ENCODE measurements at regions not wholly inside any gene's neighbourhood (a gene's known extent, or its start where the extent isn't known, plus 50 kb on each side); places are given as distances from the start of the nearest gene placed in this dataset.
"Not testable (repeated sequence)": the region's sequence is repeated elsewhere in the genome, so short reads cannot be mapped to it uniquely, and the experiment has no call there.

- intact Hi-C loops (cut with micrococcal nuclease), result no loop called here
- DNase-seq (ENCODE audit: low spot score), result no peak
- Mint-ChIP-seq H3K4me3 (no peak overlapping the region), H3K4me1 (ENCODE audit: low read depth) (no peaks in the 10 kb centered on the region), H3K9me3 (no peaks in the 10 kb centered on the region), H3K36me3 (ENCODE audit: low read depth) (no peaks in the 10 kb centered on the region), H3K27me3 (ENCODE audit: insufficient read depth) (peaks cover 2% of the 10 kb centered on the region), H3K27ac (no peak overlapping the region)
Measured at GRCh38 chr2:215731108-215731658, 282.2 kb downstream of the MREG start.

- no peak for DNase-seq (ENCODE audit: low spot score)
- Mint-ChIP-seq H3K9me3 (no peaks in the 10 kb centered on the region), H3K27ac (no peak overlapping the region), H3K4me3 (no peak overlapping the region), H3K36me3 (ENCODE audit: low read depth) (no peaks in the 10 kb centered on the region), H3K27me3 (ENCODE audit: insufficient read depth) (peaks cover 2% of the 10 kb centered on the region), H3K4me1 (ENCODE audit: low read depth) (no peaks in the 10 kb centered on the region)
- intact Hi-C loops (cut with micrococcal nuclease), result no loop called here
Measured at GRCh38 chr2:215729985-215730620, 283.2 kb downstream of the MREG start.

- intact Hi-C loops (cut with micrococcal nuclease), result no loop called here
- no peak overlapping the region for H3K4me3 Mint-ChIP-seq
- H3K36me3 Mint-ChIP-seq (ENCODE audit: low read depth), result no peaks in the 10 kb centered on the region
- DNase-seq (ENCODE audit: low spot score), result no peak
- H3K27me3 Mint-ChIP-seq (ENCODE audit: insufficient read depth), result no peaks in the 10 kb centered on the region
- H3K9me3 Mint-ChIP-seq, result no peaks in the 10 kb centered on the region
- no peak overlapping the region for H3K27ac Mint-ChIP-seq
- no peaks in the 10 kb centered on the region for H3K4me1 Mint-ChIP-seq (ENCODE audit: low read depth)
Measured at GRCh38 chr2:215728504-215729065, 284.8 kb downstream of the MREG start.

GRCh38 chr2:215727507-215728503, 285.5 kb downstream of the MREG start:
- no peaks in the 10 kb centered on the region for H3K4me1 Mint-ChIP-seq (ENCODE audit: low read depth)
- no peak overlapping the region for H3K27ac Mint-ChIP-seq
- H3K27me3 Mint-ChIP-seq (ENCODE audit: insufficient read depth), result no peaks in the 10 kb centered on the region
- no peak for DNase-seq (ENCODE audit: low spot score)
- H3K4me3 Mint-ChIP-seq, result no peak overlapping the region
- intact Hi-C loops (cut with micrococcal nuclease), result no loop called here
- H3K36me3 Mint-ChIP-seq (ENCODE audit: low read depth), result no peaks in the 10 kb centered on the region
- H3K9me3 Mint-ChIP-seq, result no peaks in the 10 kb centered on the region

- DNase-seq (ENCODE audit: low spot score), result no peak
Measured at GRCh38 chr2:215726070-215726469, 287.3 kb downstream of the MREG start.

GRCh38 chr2:215724146-215724545, 288.3 kb upstream of the FN1 start:
- Mint-ChIP-seq H3K27me3 (ENCODE audit: insufficient read depth) (no peaks in the 10 kb centered on the region), H3K4me1 (ENCODE audit: low read depth) (no peaks in the 10 kb centered on the region), H3K27ac (no peak overlapping the region), H3K9me3 (no peaks in the 10 kb centered on the region), H3K36me3 (ENCODE audit: low read depth) (no peaks in the 10 kb centered on the region), H3K4me3 (no peak overlapping the region)
- intact Hi-C loops (cut with micrococcal nuclease), result no loop called here
- no peak for DNase-seq (ENCODE audit: low spot score)

More at GRCh38 chr2:215726070-215726469, 287.3 kb downstream of the MREG start:
- no peaks in the 10 kb centered on the region for H3K9me3 Mint-ChIP-seq
- H3K4me3 Mint-ChIP-seq, result no peak overlapping the region
- intact Hi-C loops (cut with micrococcal nuclease), result no loop called here
- H3K27me3 Mint-ChIP-seq (ENCODE audit: insufficient read depth), result no peaks in the 10 kb centered on the region
- H3K4me1 Mint-ChIP-seq (ENCODE audit: low read depth), result no peaks in the 10 kb centered on the region
- H3K36me3 Mint-ChIP-seq (ENCODE audit: low read depth), result no peaks in the 10 kb centered on the region
- H3K27ac Mint-ChIP-seq, result no peak overlapping the region

- no peak overlapping the region for H3K4me3 Mint-ChIP-seq
- H3K36me3 Mint-ChIP-seq (ENCODE audit: low read depth), result no peaks in the 10 kb centered on the region
- H3K4me1 Mint-ChIP-seq (ENCODE audit: low read depth), result no peaks in the 10 kb centered on the region
- H3K27me3 Mint-ChIP-seq (ENCODE audit: insufficient read depth), result no peaks in the 10 kb centered on the region
- H3K27ac Mint-ChIP-seq, result no peak overlapping the region
- DNase-seq (ENCODE audit: low spot score), result no peak
- no peaks in the 10 kb centered on the region for H3K9me3 Mint-ChIP-seq
- intact Hi-C loops (cut with micrococcal nuclease), result no loop called here
Measured at GRCh38 chr2:215723631-215724011, 287.8 kb upstream of the FN1 start.

GRCh38 chr2:215722986-215723630, 287.2 kb upstream of the FN1 start:
- no peaks in the 10 kb centered on the region for H3K36me3 Mint-ChIP-seq (ENCODE audit: low read depth)
- H3K4me1 Mint-ChIP-seq (ENCODE audit: low read depth), result no peaks in the 10 kb centered on the region
- intact Hi-C loops (cut with micrococcal nuclease), result no loop called here
- H3K4me3 Mint-ChIP-seq, result no peak overlapping the region
- H3K27me3 Mint-ChIP-seq (ENCODE audit: insufficient read depth), result no peaks in the 10 kb centered on the region
- no peaks in the 10 kb centered on the region for H3K9me3 Mint-ChIP-seq
- no peak for DNase-seq (ENCODE audit: low spot score)
- H3K27ac Mint-ChIP-seq, result no peak overlapping the region

- Mint-ChIP-seq H3K4me1 (ENCODE audit: low read depth) (no peaks in the 10 kb centered on the region), H3K27me3 (ENCODE audit: insufficient read depth) (no peaks in the 10 kb centered on the region), H3K9me3 (no peaks in the 10 kb centered on the region), H3K27ac (no peak overlapping the region), H3K36me3 (ENCODE audit: low read depth) (no peaks in the 10 kb centered on the region), H3K4me3 (no peak overlapping the region)
- intact Hi-C loops (cut with micrococcal nuclease), result no loop called here
- DNase-seq (ENCODE audit: low spot score), result no peak
Measured at GRCh38 chr2:215722125-215722524, 286.3 kb upstream of the FN1 start.

GRCh38 chr2:215721515-215721914, 285.6 kb upstream of the FN1 start:
- H3K4me3 Mint-ChIP-seq; H3K27me3 Mint-ChIP-seq (ENCODE audit: insufficient read depth); H3K4me1 Mint-ChIP-seq (ENCODE audit: low read depth); H3K9me3 Mint-ChIP-seq; intact Hi-C loops (cut with micrococcal nuclease); H3K36me3 Mint-ChIP-seq (ENCODE audit: low read depth); DNase-seq (ENCODE audit: low spot score); H3K27ac Mint-ChIP-seq: not testable (repeated sequence)

GRCh38 chr2:215718890-215719289, 283.0 kb upstream of the FN1 start:
- Mint-ChIP-seq H3K36me3 (ENCODE audit: low read depth) (no peaks in the 10 kb centered on the region), H3K4me3 (no peak overlapping the region), H3K27me3 (ENCODE audit: insufficient read depth) (peaks cover 2% of the 10 kb centered on the region), H3K4me1 (ENCODE audit: low read depth) (no peaks in the 10 kb centered on the region), H3K9me3 (no peaks in the 10 kb centered on the region), H3K27ac (no peak overlapping the region)
- DNase-seq (ENCODE audit: low spot score), result no peak
- intact Hi-C loops (cut with micrococcal nuclease), result no loop called here

- Mint-ChIP-seq H3K27ac (no peak overlapping the region), H3K27me3 (ENCODE audit: insufficient read depth) (peaks cover 2% of the 10 kb centered on the region), H3K4me1 (ENCODE audit: low read depth) (no peaks in the 10 kb centered on the region), H3K9me3 (no peaks in the 10 kb centered on the region), H3K4me3 (no peak overlapping the region), H3K36me3 (ENCODE audit: low read depth) (no peaks in the 10 kb centered on the region)
- intact Hi-C loops (cut with micrococcal nuclease), result no loop called here
- no peak for DNase-seq (ENCODE audit: low spot score)
Measured at GRCh38 chr2:215718436-215718835, 282.6 kb upstream of the FN1 start.

Data from activated T-helper 1 cell treated with anti-CD3 and anti-CD28 coated beads, Interleukin-12 subunit alpha, Interleukin-12 subunit beta, Interleukin-2, Interleukin-4 antibody, amounts not matched to agents 30 ng/mL and 10 ng/mL and 1 ng/mL, durations not matched to agents 14 hours and 24 hours and 36 hours (primary cell).